Gastrocnemius medialis (tissue), 4 donors: ENCODE measurements at regions not wholly inside any gene's neighbourhood (a gene's known extent, or its start where the extent isn't known, plus 50 kb on each side); places are given as distances from the start of the nearest gene placed in this dataset.

Experiments
- ATAC-seq, 2 donors: fragments of 150-250 bp; one replicate each; pipeline ENCODE4 v1.9.1; 2016
- DNase-seq, 2 donors: peaks; one replicate each; pipeline ENCODE4 v3.0.0-alpha.2; 2019
- H3K27ac ChIP-seq, 4 donors: fragments of 200-600 bp; sonication (generic); 1 replicate in 1 of 4; 2 replicates in 3 of 4; pipeline ENCODE4 v1.5.1; 2016 to 2018; ENCODE audit warnings: mild to moderate bottlenecking in 2 of 4, moderate library complexity in 1 of 4
- H3K27me3 ChIP-seq, 3 donors: fragments of 200-600 bp; sonication (generic) in 2 of 3; 1 replicate in 1 of 3; 2 replicates in 2 of 3; pipeline versions ENCODE4 v1.5.1 to v1.6.0; 2016 to 2019; ENCODE audit warnings: mild to moderate bottlenecking in 1 of 3, moderate library complexity in 1 of 3
- H3K36me3 ChIP-seq, 2 donors: fragments of 200-600 bp; sonication (generic) in 1 of 2; one replicate each; pipeline ENCODE4 v1.5.1; 2017 to 2018
- H3K4me1 ChIP-seq, 2 donors: fragments of 200-600 bp; sonication (generic) in 1 of 2; one replicate each; pipeline ENCODE4 v1.5.1; 2016 to 2017; ENCODE audit warnings: mild to moderate bottlenecking in 2 of 2
- H3K4me3 ChIP-seq, 4 donors: fragments of 200-600 bp; sonication (generic) in 3 of 4; 1 replicate in 1 of 4; 2 replicates in 3 of 4; pipeline ENCODE4 v1.5.1; 2016 to 2019; ENCODE audit warnings: mild to moderate bottlenecking in 2 of 4
- H3K9me3 ChIP-seq, 3 donors: fragments of 200-600 bp; sonication (generic) in 2 of 3; 1 replicate in 1 of 3; 2 replicates in 2 of 3; pipeline ENCODE4 v1.5.1; 2016 to 2019
- CTCF ChIP-seq, 5 experiments: fragments of 450-650 bp in 3 of 5; fragments of 200-600 bp in 2 of 5; sonication (generic) in 2 of 5; IDR thresholded peaks in 4 of 5; conservative IDR thresholded peaks in 1 of 5; 1 replicate in 4 of 5; 2 replicates in 1 of 5; pipeline ENCODE4 v1.5.1; 2016 to 2019; ENCODE audit warnings: antibody characterized with exemption in 5 of 5, mild to moderate bottlenecking in 3 of 5, moderate library complexity in 3 of 5
- POLR2A ChIP-seq, 2 donors: fragments of 450-650 bp; IDR thresholded peaks; one replicate each; pipeline ENCODE4 v1.6.1; 2017; ENCODE audit warnings: antibody characterized with exemption in 2 of 2, mild to moderate bottlenecking in 2 of 2, moderate library complexity in 2 of 2
- in situ Hi-C, 4 donors: fragments of 200-750 bp; cut with MboI; loops; one replicate each; pipeline versions ENCODE4 v1.15.0 to v1.8.0; 2017; ENCODE audit warnings: low sequenced_read_pairs in 4 of 4
- intact Hi-C: fragments of 100-400 bp; cut with DNase I; formaldehyde crosslinking; loops from one replicate; pipeline ENCODE4 v1.15.1; 2023; ENCODE audit warnings: low total_unique reads

- Histone ChIP-seq H3K36me3 (no peaks in the 10 kb centered on the region), H3K27ac (no peak overlapping the region), H3K27me3 (no peaks in the 10 kb centered on the region), H3K4me3 (no peak overlapping the region), H3K9me3 (no peaks in the 10 kb centered on the region), H3K4me1 (no peaks in the 10 kb centered on the region)
- DNase-seq = no peak
- in situ Hi-C loops (no loop called here), intact Hi-C loops (no loop called here)
- no peak for TF ChIP-seq CTCF (IDR thresholded peaks at IDR 0.05 in 4 of 5, conservative IDR thresholded peaks at IDR 0.05 in 1 of 5)
- TF ChIP-seq POLR2A (IDR thresholded peaks at IDR 0.05) = no peak
- no peak for ATAC-seq
These were observed 951.4 kb downstream of the VRK1 start for GRCh38 chr14:97748616-97749015.

- Histone ChIP-seq H3K9me3 (no peaks in the 10 kb centered on the region), H3K27me3 (no peaks in the 10 kb centered on the region), H3K36me3 (no peaks in the 10 kb centered on the region), H3K4me1 (no peaks in the 10 kb centered on the region), H3K4me3 (no peak overlapping the region), H3K27ac (no peak overlapping the region)
- in situ Hi-C loops = no loop called here
- TF ChIP-seq POLR2A (IDR thresholded peaks at IDR 0.05) (no peak), CTCF (IDR thresholded peaks at IDR 0.05 in 4 of 5, conservative IDR thresholded peaks at IDR 0.05 in 1 of 5) (no peak)
- no peak for DNase-seq
- no peak for ATAC-seq
- intact Hi-C loops = no loop called here
These were observed 960.3 kb downstream of the VRK1 start for GRCh38 chr14:97757491-97757890.

GRCh38 chr14:97760050-97760449 lies 962.9 kb downstream of the VRK1 start:
- Histone ChIP-seq H3K4me3 (no peak overlapping the region), H3K27ac (no peak overlapping the region), H3K36me3 (no peaks in the 10 kb centered on the region), H3K27me3 (no peaks in the 10 kb centered on the region), H3K4me1 (no peaks in the 10 kb centered on the region), H3K9me3 (no peaks in the 10 kb centered on the region)
- intact Hi-C loops (no loop called here), in situ Hi-C loops (no loop called here)
- no peak for ATAC-seq
- no peak for DNase-seq
- no peak for TF ChIP-seq CTCF (IDR thresholded peaks at IDR 0.05 in 4 of 5, conservative IDR thresholded peaks at IDR 0.05 in 1 of 5)
- no peak for TF ChIP-seq POLR2A (IDR thresholded peaks at IDR 0.05)

GRCh38 chr14:97762386-97762785 lies 965.2 kb downstream of the VRK1 start:
- intact Hi-C loops (no loop called here), in situ Hi-C loops (no loop called here)
- ATAC-seq = no peak
- Histone ChIP-seq H3K27me3 (no peaks in the 10 kb centered on the region), H3K4me3 (no peak overlapping the region), H3K4me1 (no peaks in the 10 kb centered on the region), H3K9me3 (no peaks in the 10 kb centered on the region), H3K27ac (no peak overlapping the region), H3K36me3 (no peaks in the 10 kb centered on the region)
- DNase-seq = no peak
- no peak for TF ChIP-seq POLR2A (IDR thresholded peaks at IDR 0.05)

- DNase-seq (no peak), ATAC-seq (no peak)
- intact Hi-C loops (no loop called here), in situ Hi-C loops (no loop called here)
- H3K36me3 ChIP-seq = no peaks in the 10 kb centered on the region
- no peak overlapping the region for H3K4me3 ChIP-seq
- no peak overlapping the region for H3K27ac ChIP-seq
- no peaks in the 10 kb centered on the region for H3K4me1 ChIP-seq
- no peak for TF ChIP-seq POLR2A (IDR thresholded peaks at IDR 0.05)
- TF ChIP-seq CTCF (IDR thresholded peaks at IDR 0.05 in 4 of 5, conservative IDR thresholded peaks at IDR 0.05 in 1 of 5) = no peak
- H3K9me3 ChIP-seq = no peaks in the 10 kb centered on the region
- no peaks in the 10 kb centered on the region for H3K27me3 ChIP-seq
These were observed 974.3 kb downstream of the VRK1 start for GRCh38 chr14:97771340-97772045.
